GM19452 (cell line): ENCODE measurements at regions not wholly inside any gene's neighbourhood (a gene's known extent, or its start where the extent isn't known, plus 50 kb on each side); places are given as distances from the start of the nearest gene placed in this dataset.
"Not testable (repeated sequence)": the region's sequence is repeated elsewhere in the genome, so short reads cannot be mapped to it uniquely, and the experiment has no call there.

Source experiments
- ATAC-seq: cut with Tn5 transposase; IDR thresholded peaks from one replicate; pipeline ENCODE4 v1.9.1; 2021; ENCODE audit not compliant: unreplicated experiment

DNA sequence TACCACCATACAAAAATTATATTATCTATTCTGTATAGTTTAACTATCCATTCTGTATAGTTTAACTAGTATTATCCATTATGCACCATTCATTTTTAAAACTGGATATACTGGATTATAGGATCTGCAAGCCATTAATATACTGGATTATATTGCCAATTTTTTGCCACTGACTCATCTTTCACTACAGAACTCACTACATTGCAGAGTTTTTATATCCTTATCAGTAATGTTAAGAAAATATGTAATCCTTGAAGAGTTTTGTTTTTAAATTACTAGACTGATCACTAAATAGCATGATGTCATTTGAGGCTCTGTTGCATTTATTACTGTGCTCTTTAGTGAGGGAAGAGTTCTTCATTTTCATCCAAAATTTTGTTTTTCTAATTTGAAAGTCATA is 109.8 kb upstream of the SNX2 start:
- ATAC-seq: no peak

DNA sequence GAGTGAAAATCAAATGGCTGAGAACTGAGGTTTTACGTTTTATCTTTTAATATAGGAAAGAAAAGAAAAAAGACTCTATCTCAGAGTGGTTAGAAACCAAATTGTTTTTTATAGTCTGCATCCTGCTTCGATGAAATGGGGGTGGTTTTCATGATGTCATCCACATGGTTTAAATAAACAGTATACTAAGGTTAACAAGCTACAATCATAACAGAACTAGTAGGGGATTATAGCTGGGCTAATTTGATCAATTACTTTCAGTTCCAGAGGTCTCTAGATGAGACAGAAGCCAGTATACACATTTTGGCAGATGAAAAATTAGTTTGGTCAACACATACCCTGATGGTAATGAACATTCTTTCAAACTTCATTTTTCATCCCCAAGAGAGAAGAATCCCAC is 106.3 kb upstream of the SNX2 start:
- ATAC-seq: no peak

DNA sequence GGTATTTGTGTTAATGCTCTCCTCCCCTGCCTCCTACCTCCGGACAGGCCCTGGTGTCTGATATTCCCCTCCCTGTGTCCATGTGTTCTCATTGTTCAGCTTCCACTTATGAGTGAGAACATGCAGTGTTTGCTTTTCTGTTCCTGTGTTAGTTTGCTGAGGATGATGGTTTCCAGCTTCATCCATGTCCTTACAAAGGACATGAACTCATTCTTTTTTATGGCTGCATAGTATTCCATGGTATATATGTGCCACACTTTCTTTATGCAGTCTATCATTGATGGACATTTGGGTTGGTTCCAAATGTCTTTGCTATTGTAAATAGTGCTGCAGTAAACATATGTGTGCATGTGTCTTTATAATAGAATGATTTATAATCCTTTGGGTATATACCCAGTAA is 105.2 kb upstream of the SNX2 start:
- ATAC-seq: not testable (repeated sequence)

DNA sequence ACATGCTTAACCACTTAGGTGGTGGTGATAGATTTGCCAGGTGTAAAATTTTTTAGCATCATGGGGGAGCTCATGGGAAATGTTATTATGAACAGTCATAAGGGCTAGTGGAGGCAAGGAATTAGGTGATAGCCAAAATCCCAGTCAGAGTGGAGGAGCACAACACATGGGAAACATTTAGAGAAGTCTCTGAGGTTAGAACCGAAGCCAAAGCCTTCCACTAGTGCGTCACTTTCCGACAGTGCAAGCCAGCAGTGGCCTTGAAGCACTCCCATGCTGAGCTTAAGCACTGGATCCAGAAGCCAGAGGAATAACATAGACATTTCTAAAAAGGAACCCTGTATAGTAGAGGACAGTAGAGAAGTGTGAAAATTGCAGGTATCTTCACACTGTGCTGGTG is 101.5 kb upstream of the SNX2 start:
- no peak for ATAC-seq

DNA sequence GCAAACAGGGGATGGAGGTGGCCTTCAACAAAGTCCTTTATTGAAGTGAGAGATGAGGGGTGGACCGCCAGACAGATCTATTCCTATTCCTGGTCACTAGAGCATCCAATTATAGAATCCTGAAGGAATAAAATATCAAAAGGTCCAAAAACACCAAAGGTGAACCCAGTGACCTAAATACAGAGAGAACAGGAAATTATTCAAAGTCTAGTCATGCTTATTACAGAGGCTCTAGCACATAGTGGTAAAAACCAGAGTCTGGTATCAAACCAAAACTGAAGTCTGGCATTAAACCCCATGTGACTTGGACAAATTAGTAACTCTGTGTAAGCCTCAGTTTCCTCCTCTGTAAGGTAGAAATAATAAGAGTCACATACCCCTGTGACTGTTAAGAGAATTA is 100.5 kb upstream of the SNX2 start:
- ATAC-seq: no peak

DNA sequence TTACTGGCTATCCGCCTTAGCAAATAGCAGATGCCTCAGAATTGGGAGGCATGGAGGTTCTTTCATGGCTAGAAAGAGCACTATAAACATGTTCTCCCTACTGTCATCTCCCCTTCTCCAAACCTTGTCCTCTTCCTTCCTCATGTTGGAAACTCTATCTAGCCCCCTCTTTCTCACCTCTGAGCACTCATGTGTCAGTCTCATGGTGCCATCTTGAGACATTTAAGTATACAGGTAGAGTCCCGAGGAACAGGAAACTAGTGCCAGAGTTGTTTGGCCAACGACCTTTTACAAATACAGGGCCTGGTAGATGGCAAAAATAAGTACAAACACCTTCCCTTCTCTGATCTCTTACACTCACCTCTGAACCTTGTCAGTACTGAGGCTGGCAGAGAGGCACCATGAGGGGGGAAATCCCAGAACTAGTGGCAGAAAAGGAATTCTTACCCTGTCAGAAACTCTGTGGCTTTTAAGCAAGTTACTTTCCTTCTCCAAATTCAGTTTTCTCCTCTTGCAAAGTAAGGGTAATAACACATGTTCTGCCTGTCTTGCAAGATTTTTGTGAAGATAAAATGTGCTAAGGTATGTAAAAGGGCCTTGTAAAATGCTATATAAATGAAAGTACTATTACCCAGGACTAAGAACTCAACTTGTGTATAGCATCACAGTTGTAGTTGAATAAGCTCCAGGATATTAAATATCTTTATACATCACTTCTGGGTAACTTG is 94.1 kb upstream of the SNX2 start:
- no peak for ATAC-seq

DNA sequence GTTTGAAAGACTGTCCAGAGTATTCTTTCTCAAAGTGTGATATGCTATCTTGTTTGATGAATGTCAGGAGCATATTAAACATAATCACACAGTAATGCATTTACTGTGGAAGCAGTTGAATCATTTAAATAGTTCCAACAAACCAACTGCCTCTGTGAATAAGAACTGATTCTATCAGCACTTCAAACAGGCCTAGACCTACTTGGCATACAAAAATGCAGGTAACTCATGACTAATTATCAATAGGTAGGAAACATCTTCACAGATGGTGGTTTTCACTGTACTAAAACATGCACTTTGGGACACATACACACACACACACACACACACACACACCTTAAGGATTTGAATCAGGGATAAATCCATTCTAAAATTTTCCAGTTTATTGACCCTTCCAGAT is 91.2 kb upstream of the SNX2 start:
- no peak for ATAC-seq

DNA sequence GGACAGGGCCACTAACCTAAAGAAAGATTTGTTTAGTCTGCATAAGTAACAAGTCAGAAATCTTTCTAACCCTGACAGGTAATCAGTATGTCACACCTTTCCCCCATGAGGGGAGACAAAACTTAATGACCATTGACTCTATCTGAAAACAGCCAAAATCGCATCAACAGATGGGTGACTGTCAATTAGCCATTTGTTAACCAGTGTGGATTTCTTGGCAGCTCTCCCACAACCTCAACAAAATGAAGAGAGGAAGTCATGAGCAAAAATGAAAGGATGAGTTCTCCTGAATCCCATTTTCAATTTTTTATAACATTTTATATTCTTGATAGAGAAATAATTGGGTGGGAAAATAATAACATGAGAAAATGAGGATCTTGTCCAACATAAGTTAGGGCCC is 84.6 kb upstream of the SNX2 start:
- no peak for ATAC-seq

DNA sequence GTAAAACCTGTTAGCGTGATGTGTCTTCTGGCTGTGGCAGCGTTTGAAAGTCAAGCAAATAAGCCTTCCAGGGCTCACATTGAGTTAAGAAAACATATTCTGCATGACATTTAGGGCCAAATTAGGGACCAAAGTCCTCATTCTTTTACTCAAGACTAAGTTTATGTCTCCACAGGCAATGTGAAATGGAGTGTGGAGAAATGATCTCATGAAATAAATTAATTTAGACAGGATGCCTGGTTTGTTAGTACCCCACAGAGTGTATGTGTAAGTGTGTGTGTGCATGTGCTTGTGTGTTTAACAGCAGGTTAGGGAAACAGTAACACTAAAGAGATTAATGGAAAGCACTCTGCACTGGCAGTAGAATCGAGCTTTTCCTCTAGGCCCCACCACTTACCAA is 82.9 kb upstream of the SNX2 start:
- no peak for ATAC-seq

DNA sequence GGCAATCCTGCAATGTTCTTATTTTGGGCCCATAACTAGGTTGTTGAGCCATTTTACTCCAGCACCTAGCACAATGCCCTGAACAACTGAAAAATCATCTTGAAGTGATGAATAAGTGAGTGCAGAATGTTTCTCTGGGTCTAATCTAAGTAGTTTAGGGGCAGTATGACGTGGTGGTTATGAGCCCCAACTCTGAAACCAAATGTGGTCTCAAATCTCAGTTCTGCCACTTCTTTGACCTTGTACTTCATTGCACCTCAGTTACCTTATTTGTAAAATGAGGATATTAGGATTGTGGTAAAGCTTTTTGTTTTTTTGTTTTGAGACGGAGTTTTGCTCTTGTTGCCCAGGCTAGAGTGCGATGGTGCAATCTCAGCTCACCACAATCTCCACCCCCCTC is 80.9 kb upstream of the SNX2 start:
- ATAC-seq: no peak

DNA sequence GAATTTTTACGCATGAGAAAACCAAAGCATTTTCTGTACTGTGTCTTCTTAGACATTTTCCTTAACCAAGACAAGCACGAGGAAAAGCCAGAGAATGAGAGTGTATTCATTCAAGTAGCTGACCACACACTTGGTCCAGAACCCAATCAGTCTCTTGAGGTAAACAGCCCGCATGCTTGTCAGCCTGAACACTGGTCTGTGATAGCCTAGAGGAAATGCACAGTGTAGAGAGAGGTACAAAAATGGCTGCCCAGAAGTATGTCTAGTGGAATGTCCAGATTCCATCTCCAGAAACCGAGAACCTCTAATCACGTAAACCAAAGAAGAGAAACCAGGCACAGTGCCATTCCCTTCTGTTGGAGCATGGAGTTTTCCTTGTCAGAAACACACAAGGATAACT is 80.0 kb upstream of the SNX2 start:
- ATAC-seq: no peak

DNA sequence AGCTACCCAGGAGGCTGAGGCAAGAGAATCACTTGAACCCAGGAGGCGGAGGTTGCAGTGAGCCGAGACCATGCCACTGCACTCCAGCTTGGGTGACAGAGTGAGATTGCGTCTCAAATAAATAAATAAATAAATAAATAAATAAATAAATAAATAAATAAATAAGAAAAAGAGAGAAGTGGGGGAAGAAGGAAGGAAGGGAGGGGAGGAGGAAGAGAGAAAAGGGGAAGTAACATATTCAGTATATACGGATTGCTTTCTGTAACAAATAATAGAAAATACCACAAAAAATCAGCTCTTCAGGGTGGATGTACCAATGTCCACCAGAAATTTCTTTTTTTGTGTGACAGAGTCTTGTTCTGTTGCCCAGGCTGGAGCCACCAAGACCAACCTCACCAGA is 78.1 kb upstream of the SNX2 start:
- ATAC-seq: not testable (repeated sequence)

DNA sequence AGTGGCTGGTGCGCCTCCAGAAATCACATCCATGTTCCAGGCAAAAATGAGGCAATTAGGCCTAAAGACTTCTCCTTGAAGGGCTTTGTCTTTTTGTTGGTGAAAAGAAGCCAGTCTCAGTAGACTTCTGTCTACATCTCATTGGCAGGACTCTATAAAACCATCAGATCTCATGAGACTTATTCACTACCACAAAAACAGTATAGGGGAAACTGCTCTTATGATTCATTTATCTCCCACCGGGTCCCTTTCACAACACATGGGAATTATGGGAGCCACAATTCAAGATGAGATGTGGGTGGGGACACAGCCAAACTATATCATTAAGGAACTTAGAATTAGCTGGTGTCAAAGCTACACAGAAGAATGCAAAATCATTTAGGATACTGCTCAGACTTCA is 77.7 kb upstream of the SNX2 start:
- no peak for ATAC-seq

DNA sequence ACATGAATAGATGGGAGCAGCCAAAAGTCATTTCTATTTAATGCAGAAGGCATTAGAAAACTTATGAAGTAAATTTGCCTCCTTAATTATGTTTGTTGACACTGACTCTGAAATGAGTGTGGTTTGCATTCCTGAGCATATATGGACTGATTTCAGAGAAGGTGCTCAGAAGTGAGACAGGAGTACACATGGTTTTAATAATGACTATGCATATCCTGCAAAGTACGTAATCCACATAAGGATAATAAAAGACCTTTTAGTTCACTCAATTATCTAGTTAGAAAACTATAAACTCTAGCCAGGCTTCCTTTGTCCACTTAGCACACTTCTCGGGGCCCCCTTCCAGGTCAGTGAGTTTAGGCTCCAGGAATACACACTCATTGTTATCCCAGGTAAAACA is 75.7 kb upstream of the SNX2 start:
- ATAC-seq: no peak

DNA sequence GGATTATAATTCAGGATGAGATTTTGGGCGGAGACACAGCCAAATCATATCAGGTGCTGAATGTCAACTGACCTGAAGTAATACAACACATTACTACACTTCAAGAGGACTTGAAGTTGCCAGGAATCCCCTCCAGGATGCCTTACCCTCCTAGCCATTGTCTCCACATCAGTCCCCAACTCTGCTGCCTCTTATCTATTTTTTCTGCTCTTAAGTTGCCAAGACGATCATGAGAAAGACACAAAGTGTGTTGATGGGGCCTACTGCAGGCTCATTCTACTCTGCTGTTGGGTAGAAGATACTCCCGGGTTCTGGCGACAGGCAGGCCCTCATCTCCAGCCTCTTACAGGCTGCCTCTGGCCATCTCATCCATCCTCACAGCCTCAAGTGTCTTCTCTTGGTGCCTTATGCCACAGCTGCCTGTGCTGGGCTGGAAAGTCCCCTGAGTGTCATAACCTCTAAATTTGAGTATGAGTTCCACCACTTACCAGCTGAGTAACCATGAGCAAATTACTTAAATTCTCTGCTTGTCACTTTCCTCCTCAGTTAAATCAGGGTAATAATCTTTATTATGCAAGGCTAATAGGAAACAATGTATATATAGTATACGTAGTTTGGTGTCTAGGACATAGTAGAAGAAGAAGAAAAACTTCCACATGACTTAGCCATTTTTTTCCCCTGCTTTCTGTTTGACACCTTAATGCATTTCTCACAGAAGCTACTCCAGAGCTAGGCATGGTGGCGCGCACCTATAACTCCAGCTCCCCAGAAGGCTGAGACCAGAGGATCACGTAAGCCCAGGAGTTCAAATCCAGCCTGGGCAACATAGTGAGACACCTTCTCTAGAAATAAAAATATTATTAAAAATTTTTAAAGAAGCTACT is 73.0 kb upstream of the SNX2 start:
- peak; percentile 99 for ATAC-seq

DNA sequence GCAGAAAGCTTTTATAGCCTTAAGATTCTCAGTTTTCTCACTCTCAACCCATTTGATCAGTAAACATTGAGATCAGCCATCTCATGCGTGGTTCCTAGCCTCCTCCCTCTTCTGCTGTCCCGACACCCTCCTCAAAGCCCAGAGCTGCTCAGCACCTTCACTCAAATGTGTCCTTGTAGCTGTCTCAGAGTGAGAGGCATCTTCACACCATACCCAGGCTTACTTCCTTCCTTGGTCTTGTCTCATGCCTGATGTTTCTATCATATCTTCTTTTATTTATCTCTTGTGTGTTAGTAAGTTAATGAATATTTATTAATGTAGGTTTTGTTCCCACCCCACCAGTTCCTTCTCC is 72.4 kb upstream of the SNX2 start:
- no peak for ATAC-seq

DNA sequence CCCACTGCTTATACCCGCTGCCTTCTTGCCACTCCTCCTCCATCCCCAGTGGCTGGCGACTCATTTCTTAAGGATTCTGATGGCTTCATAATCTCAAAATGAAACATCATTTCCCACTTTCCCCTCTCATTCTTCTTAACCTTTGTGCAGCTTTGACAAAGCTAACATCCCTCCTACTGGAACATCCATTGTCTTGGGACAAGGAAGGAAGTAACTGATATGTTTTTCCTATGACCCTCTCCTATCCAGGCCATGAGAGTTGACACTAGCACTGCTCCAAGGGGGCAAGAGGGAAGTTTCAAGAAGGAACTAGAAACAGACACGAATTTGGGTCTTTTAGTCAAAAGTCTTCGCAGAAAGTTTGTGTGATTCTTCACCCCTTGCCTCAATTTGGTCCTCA is 71.7 kb upstream of the SNX2 start:
- ATAC-seq: no peak

DNA sequence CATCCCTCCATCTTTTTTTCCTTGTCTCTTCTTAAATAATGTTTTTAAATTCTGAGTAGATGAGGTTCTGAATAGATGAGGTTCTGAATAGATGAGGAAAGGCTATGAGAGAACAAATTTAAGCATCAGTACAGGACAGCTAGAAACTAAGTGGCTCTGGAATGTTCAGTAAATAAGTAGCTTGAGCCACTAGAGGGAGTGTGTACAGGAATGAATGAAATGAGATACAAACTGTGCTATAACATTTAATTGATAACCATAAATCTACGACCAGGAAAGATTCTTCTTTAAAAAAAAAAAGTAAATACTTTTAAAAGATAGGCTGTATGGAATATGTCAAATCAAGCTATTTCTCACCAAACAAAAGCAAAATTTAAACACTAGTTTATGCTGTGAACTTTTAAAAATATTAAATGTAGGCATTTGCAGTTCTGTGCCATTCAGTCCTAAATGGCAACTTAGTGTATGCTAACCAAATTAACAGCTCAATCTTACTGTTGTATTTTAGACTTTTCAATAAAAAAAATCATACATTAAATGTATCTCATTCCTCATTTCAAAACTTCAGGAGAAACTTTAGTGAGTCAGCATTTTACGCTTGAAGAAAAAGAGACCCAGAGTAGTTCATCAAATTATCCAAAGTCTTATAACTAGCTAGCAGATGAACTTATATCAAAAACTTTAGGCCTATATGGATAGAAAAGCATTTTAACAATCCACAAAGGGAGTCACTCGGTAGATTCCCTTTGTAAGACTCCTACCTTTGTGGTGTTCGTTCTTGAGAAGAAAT is 70.4 kb upstream of the SNX2 start:
- no peak for ATAC-seq

DNA sequence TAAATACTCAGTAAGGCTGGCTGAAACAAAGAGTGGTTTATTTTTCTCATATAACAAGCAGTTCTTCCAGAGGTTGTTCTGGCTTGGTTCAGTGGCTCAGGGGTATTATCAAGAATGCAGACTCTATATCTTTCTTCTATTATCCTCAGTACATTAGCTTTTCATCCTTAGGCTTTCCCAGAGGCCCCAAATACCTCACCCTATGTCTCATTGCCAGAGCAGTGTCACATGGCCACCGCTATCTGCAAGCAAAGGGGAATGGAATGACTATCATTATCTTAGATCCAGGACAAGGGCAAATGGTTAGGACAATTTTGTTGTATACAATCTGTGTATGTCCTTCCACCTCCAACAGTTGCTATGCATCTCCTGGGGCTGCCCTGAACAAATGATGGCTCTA is 69.0 kb upstream of the SNX2 start:
- no peak for ATAC-seq

DNA sequence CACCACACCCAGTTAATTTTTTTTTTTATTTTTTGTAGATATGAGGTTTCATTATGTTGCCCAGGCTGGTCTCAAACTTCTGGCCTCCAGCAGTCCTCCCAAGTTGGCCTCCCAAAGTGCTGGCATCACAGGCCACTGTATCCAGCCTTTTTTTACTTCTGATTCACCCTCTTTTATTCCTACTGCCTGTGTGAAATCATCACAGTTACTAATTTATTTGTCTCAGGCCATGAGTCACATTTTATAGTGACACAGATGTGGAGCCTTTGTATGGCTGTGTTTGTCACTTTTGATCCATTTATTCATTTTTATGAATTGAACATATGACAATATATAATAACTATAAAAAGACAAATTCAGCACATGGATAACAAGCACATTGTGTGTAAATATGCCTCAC is 67.1 kb upstream of the SNX2 start:
- ATAC-seq: no peak

DNA sequence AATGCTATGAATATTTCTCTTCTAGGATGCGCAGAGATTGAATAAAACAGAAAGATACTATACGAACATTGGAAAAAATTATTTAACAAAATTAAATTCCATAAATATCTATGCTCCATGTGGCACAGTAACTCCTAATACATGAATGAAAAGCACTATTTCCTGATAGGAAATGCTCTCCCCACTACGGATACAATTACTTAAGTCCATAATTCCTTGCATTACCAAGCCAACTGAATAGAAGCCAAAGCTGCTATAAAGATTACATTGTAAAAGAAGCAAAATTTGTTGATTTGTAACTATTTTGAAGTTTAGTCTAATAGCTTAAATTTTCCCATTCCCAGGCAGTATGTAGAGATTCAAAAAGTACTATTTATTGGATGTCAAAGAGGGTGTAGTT is 61.8 kb upstream of the SNX2 start:
- ATAC-seq: no peak

DNA sequence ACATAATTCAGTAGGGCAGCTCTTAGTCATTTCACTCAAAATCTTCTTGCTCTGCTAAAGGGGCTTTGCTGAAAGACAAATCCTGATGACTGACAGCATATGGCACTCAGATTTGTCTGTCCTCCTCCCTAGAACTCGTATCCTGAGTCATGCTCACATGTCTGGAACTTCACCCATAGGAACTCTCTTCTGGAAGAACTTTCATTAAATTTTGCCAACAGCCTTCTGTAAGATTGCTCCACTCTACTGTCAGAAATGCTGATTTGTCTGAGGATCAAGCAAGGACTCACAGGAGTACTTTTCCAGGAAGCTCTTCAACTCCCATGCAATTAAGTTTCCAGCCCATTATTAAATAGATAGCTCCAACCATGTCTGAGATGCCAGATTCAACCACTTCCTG is 59.8 kb upstream of the SNX2 start:
- no peak for ATAC-seq
